Activated CD4-positive, alpha-beta T cell treated with anti-CD3 and anti-CD28 coated beads, Interleukin-2, amount 10 ng/mL, durations not matched to agents 7 days and 5 days (primary cell): ENCODE measurements at regions not wholly inside any gene's neighbourhood (a gene's known extent, or its start where the extent isn't known, plus 50 kb on each side); places are given as distances from the start of the nearest gene placed in this dataset.

Experiments
- CTCF ChIA-PET: fragments of 350-600 bp; sonication (Branson Sonifier 250); formaldehyde crosslinking; loops from one replicate; lab custom pipeline; 2021; ENCODE audit warnings: antibody characterized with exemption; lab: Charles Lee
- POLR2A ChIA-PET: fragments of 350-600 bp; sonication (Branson Sonifier 250); formaldehyde crosslinking; loops from one replicate; lab custom pipeline; 2021; ENCODE audit warnings: antibody characterized with exemption; lab: Charles Lee
- DNase-seq: peaks from one replicate; pipeline ENCODE4 v3.0.0-alpha.2; 2020
- H3K27ac Mint-ChIP-seq: one replicate; pipeline ENCODE4 v1.8.0; 2021; ENCODE audit warnings: mild to moderate bottlenecking, moderate library complexity, mixed read lengths
- H3K27me3 Mint-ChIP-seq: one replicate; pipeline ENCODE4 v1.8.0; 2021; ENCODE audit warnings: mixed read lengths
- H3K36me3 Mint-ChIP-seq: one replicate; pipeline ENCODE4 v1.8.0; 2021; ENCODE audit warnings: low read depth, mixed read lengths
- H3K4me1 Mint-ChIP-seq: one replicate; pipeline ENCODE4 v1.8.0; 2021; ENCODE audit warnings: mixed read lengths
- H3K4me3 Mint-ChIP-seq: one replicate; pipeline ENCODE4 v1.8.0; 2021; ENCODE audit warnings: mild to moderate bottlenecking, moderate library complexity, mixed read lengths
- H3K9me3 Mint-ChIP-seq: one replicate; pipeline ENCODE4 v1.8.0; 2021; ENCODE audit warnings: mixed read lengths

- Mint-ChIP-seq H3K36me3 (no peaks in the 10 kb centered on the region), H3K4me1 (no peaks in the 10 kb centered on the region), H3K4me3 (no peak overlapping the region), H3K27ac (no peak overlapping the region), H3K9me3 (no peaks in the 10 kb centered on the region), H3K27me3 (peaks cover 9% of the 10 kb centered on the region)
- CTCF ChIA-PET = no interaction called here
- no peak for DNase-seq
- POLR2A ChIA-PET = no interaction called here
These were observed 213.1 kb downstream of the RNF144B start for GRCh38 chr6:18600255-18600654.

GRCh38 chr6:18601516-18602020 lies 214.4 kb downstream of the RNF144B start:
- CTCF ChIA-PET = interaction anchor here (0.6 kb wide), 1 partner anchor 41 kb away, joined by 3 read pairs; no protein-coding TSS in a partner anchor
- H3K4me3 Mint-ChIP-seq = no peak overlapping the region
- H3K27me3 Mint-ChIP-seq = peaks cover 7% of the 10 kb centered on the region
- H3K9me3 Mint-ChIP-seq = no peaks in the 10 kb centered on the region
- H3K36me3 Mint-ChIP-seq = no peaks in the 10 kb centered on the region
- POLR2A ChIA-PET = no interaction called here
- no peak for DNase-seq
- H3K4me1 Mint-ChIP-seq = no peaks in the 10 kb centered on the region
- no peak overlapping the region for H3K27ac Mint-ChIP-seq

- no peaks in the 10 kb centered on the region for H3K9me3 Mint-ChIP-seq
- no peak for DNase-seq
- no peaks in the 10 kb centered on the region for H3K36me3 Mint-ChIP-seq
- no peaks in the 10 kb centered on the region for H3K4me1 Mint-ChIP-seq
- ChIA-PET CTCF (interaction anchor here (1.0 kb wide), 1 partner anchor 11 kb away, joined by 3 read pairs; no protein-coding TSS in a partner anchor), POLR2A (no interaction called here)
- no peaks in the 10 kb centered on the region for H3K27me3 Mint-ChIP-seq
- no peak overlapping the region for H3K4me3 Mint-ChIP-seq
- no peak overlapping the region for H3K27ac Mint-ChIP-seq
These were observed 215.8 kb downstream of the RNF144B start for GRCh38 chr6:18602931-18603330.

- Mint-ChIP-seq H3K27ac (no peak overlapping the region), H3K9me3 (no peaks in the 10 kb centered on the region), H3K4me1 (no peaks in the 10 kb centered on the region), H3K4me3 (no peak overlapping the region), H3K27me3 (no peaks in the 10 kb centered on the region), H3K36me3 (no peaks in the 10 kb centered on the region)
- POLR2A ChIA-PET = no interaction called here
- CTCF ChIA-PET = interaction anchor here (1.0 kb wide), 1 partner anchor 11 kb away, joined by 3 read pairs; no protein-coding TSS in a partner anchor
- no peak for DNase-seq
These were observed 216.2 kb downstream of the RNF144B start for GRCh38 chr6:18603361-18603760.

GRCh38 chr6:18605841-18606240 lies 218.7 kb downstream of the RNF144B start:
- Mint-ChIP-seq H3K36me3 (no peaks in the 10 kb centered on the region), H3K27ac (no peak overlapping the region), H3K9me3 (no peaks in the 10 kb centered on the region), H3K4me3 (no peak overlapping the region), H3K4me1 (no peaks in the 10 kb centered on the region), H3K27me3 (no peaks in the 10 kb centered on the region)
- ChIA-PET CTCF (no interaction called here), POLR2A (no interaction called here)
- DNase-seq = no peak

- Mint-ChIP-seq H3K27ac (no peak overlapping the region), H3K36me3 (no peaks in the 10 kb centered on the region), H3K4me3 (no peak overlapping the region), H3K27me3 (no peaks in the 10 kb centered on the region), H3K9me3 (no peaks in the 10 kb centered on the region), H3K4me1 (no peaks in the 10 kb centered on the region)
- no peak for DNase-seq
- POLR2A ChIA-PET = no interaction called here
- CTCF ChIA-PET = no interaction called here
These were observed 222.6 kb downstream of the RNF144B start for GRCh38 chr6:18609715-18610114.

- no peaks in the 10 kb centered on the region for H3K4me1 Mint-ChIP-seq
- ChIA-PET POLR2A (no interaction called here), CTCF (interaction anchor here (0.7 kb wide), 1 partner anchor 1261 kb away, joined by 3 read pairs; no protein-coding TSS in a partner anchor)
- H3K27ac Mint-ChIP-seq = no peak overlapping the region
- peaks cover 6% of the 10 kb centered on the region for H3K9me3 Mint-ChIP-seq
- no peak overlapping the region for H3K4me3 Mint-ChIP-seq
- no peaks in the 10 kb centered on the region for H3K36me3 Mint-ChIP-seq
- no peak for DNase-seq
- H3K27me3 Mint-ChIP-seq = no peaks in the 10 kb centered on the region
These were observed 226.3 kb downstream of the RNF144B start for GRCh38 chr6:18613319-18613925.

GRCh38 chr6:18629571-18629970 lies 242.4 kb downstream of the RNF144B start:
- Mint-ChIP-seq H3K27me3 (peaks cover 2% of the 10 kb centered on the region), H3K4me3 (no peak overlapping the region), H3K36me3 (no peaks in the 10 kb centered on the region), H3K4me1 (no peaks in the 10 kb centered on the region), H3K9me3 (no peaks in the 10 kb centered on the region), H3K27ac (no peak overlapping the region)
- CTCF ChIA-PET = no interaction called here
- POLR2A ChIA-PET = no interaction called here
- no peak for DNase-seq

GRCh38 chr6:18632670-18633410 lies 245.7 kb downstream of the RNF144B start:
- Mint-ChIP-seq H3K4me1 (no peaks in the 10 kb centered on the region), H3K4me3 (no peak overlapping the region), H3K27ac (no peak overlapping the region), H3K27me3 (peaks cover 2% of the 10 kb centered on the region), H3K9me3 (no peaks in the 10 kb centered on the region), H3K36me3 (no peaks in the 10 kb centered on the region)
- ChIA-PET POLR2A (no interaction called here), CTCF (no interaction called here)
- DNase-seq = no peak

GRCh38 chr6:18634912-18635311 lies 247.8 kb downstream of the RNF144B start:
- no peaks in the 10 kb centered on the region for H3K4me1 Mint-ChIP-seq
- peaks cover 2% of the 10 kb centered on the region for H3K27me3 Mint-ChIP-seq
- no peak for DNase-seq
- no peaks in the 10 kb centered on the region for H3K36me3 Mint-ChIP-seq
- no peak overlapping the region for H3K27ac Mint-ChIP-seq
- POLR2A ChIA-PET = no interaction called here
- no peaks in the 10 kb centered on the region for H3K9me3 Mint-ChIP-seq
- H3K4me3 Mint-ChIP-seq = no peak overlapping the region
- CTCF ChIA-PET = interaction anchor here (1.2 kb wide), 1 partner anchor 38 kb away, joined by 3 read pairs; no protein-coding TSS in a partner anchor

- no peaks in the 10 kb centered on the region for H3K27me3 Mint-ChIP-seq
- no peaks in the 10 kb centered on the region for H3K9me3 Mint-ChIP-seq
- ChIA-PET POLR2A (no interaction called here), CTCF (no interaction called here)
- no peak overlapping the region for H3K4me3 Mint-ChIP-seq
- no peaks in the 10 kb centered on the region for H3K36me3 Mint-ChIP-seq
- no peak overlapping the region for H3K27ac Mint-ChIP-seq
- H3K4me1 Mint-ChIP-seq = no peaks in the 10 kb centered on the region
- DNase-seq = no peak
These were observed 253.0 kb downstream of the RNF144B start for GRCh38 chr6:18640134-18640533.

GRCh38 chr6:18640754-18641153 lies 253.6 kb downstream of the RNF144B start:
- CTCF ChIA-PET = no interaction called here
- H3K9me3 Mint-ChIP-seq = no peaks in the 10 kb centered on the region
- H3K27me3 Mint-ChIP-seq = no peaks in the 10 kb centered on the region
- no peak for DNase-seq
- no peak overlapping the region for H3K4me3 Mint-ChIP-seq
- H3K4me1 Mint-ChIP-seq = no peaks in the 10 kb centered on the region
- no peaks in the 10 kb centered on the region for H3K36me3 Mint-ChIP-seq
- H3K27ac Mint-ChIP-seq = no peak overlapping the region
- POLR2A ChIA-PET = no interaction called here

GRCh38 chr6:18654821-18655220 lies 267.7 kb downstream of the RNF144B start:
- ChIA-PET POLR2A (no interaction called here), CTCF (no interaction called here)
- peaks cover 12% of the 10 kb centered on the region for H3K9me3 Mint-ChIP-seq
- no peaks in the 10 kb centered on the region for H3K27me3 Mint-ChIP-seq
- no peaks in the 10 kb centered on the region for H3K36me3 Mint-ChIP-seq
- no peak overlapping the region for H3K27ac Mint-ChIP-seq
- DNase-seq = no peak
- H3K4me1 Mint-ChIP-seq = no peaks in the 10 kb centered on the region
- no peak overlapping the region for H3K4me3 Mint-ChIP-seq
